ENCODE measurements at regions not wholly inside any gene's neighbourhood (a gene's known extent, or its start where the extent isn't known, plus 50 kb on each side); places are given as distances from the start of the nearest gene placed in this dataset.
"Not testable (repeated sequence)": the region's sequence is repeated elsewhere in the genome, so short reads cannot be mapped to it uniquely, and the experiment has no call there.

DNA sequence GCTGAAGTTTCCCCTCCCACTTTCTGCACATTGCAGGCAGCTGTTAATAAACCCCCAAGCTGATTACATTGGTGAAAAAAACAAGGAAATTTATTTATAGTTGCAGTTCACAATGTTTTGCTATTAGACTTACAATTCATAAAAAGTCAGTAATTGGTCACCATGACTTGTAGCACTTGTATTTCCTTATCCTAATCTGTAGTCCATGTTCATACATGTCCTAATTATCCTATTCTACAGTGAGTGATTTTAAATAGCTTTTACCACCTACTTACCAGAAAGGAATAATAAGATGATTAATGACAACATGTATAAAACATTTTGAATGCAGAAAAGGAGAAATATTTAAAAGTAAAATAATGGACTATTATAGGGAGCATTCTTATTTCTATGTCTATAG lies 760.0 kb upstream of the RIOK2 start:
- no peaks in the 10 kb centered on the region for H3K4me1 ChIP-seq (ENCODE audit: control insufficient read depth, insufficient read depth, low read length)
- H3K9me3 ChIP-seq (replicated peaks; ENCODE audit: low read length) = no peaks in the 10 kb centered on the region
- no peak overlapping the region for H3K4me2 ChIP-seq (ENCODE audit: low read length)
- no peaks in the 10 kb centered on the region for H3K27me3 ChIP-seq (ENCODE audit: control insufficient read depth, insufficient read depth, low read length)
- no peaks in the 10 kb centered on the region for H3K36me3 ChIP-seq (ENCODE audit: insufficient read depth, low read length)
- H3K9ac ChIP-seq (ENCODE audit: low read depth, low read length) = no peak overlapping the region
- no peak overlapping the region for H3K4me3 ChIP-seq (ENCODE audit: low read length)

DNA sequence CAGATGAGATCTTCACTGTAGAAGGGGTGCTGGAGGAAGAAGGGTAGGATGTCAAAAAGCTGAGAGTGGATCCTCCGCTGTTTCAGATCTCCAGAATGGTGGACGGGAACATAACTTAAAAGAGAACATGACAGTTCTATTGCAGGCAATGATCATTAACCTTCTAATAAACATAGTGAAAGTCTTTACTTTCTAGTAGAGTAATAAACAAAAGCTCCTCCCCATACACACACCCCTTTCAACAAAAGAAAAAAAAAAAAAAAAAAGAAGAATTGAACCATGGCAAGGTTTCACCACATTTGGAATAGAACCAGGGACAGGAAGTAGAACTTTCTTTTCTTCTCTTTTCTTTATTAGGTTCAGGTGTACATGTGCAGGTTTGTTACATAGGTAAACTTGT lies 768.1 kb upstream of the RIOK2 start:
- H3K4me3 ChIP-seq (ENCODE audit: low read length) = no peak overlapping the region
- H3K27me3 ChIP-seq (ENCODE audit: control insufficient read depth, insufficient read depth, low read length) = no peaks in the 10 kb centered on the region
- no peaks in the 10 kb centered on the region for H3K36me3 ChIP-seq (ENCODE audit: insufficient read depth, low read length)
- no peak overlapping the region for H3K4me2 ChIP-seq (ENCODE audit: low read length)
- no peaks in the 10 kb centered on the region for H3K9me3 ChIP-seq (replicated peaks; ENCODE audit: low read length)
- H3K4me1 ChIP-seq (ENCODE audit: control insufficient read depth, insufficient read depth, low read length) = no peaks in the 10 kb centered on the region
- no peak overlapping the region for H3K9ac ChIP-seq (ENCODE audit: low read depth, low read length)

DNA sequence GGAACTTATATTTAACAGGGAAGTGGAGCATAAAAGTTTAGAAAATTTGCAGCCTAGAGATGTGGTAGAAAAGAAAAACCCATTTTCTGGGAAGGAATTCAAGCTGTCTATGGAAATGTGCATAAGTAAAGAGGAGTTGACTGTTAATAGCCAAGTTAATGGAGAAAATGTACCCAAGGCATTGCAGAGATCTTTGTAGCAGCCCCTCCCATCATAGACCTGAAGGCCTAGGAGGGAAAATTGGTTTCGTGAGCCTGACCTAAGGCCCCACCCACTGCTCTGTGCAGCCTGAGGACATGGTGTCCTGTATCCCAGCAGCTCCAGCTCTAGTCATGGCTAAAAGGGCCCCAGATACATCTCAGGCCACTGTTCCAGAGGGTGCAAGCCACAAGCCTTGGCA lies 772.4 kb upstream of the RIOK2 start:
- Histone ChIP-seq H3K27me3 (ENCODE audit: control insufficient read depth, insufficient read depth, low read length) (no peaks in the 10 kb centered on the region), H3K9me3 (replicated peaks; ENCODE audit: low read length) (no peaks in the 10 kb centered on the region), H3K4me2 (ENCODE audit: low read length) (no peak overlapping the region), H3K9ac (ENCODE audit: low read depth, low read length) (no peak overlapping the region), H3K4me3 (ENCODE audit: low read length) (no peak overlapping the region), H3K4me1 (ENCODE audit: control insufficient read depth, insufficient read depth, low read length) (no peaks in the 10 kb centered on the region), H3K36me3 (ENCODE audit: insufficient read depth, low read length) (no peaks in the 10 kb centered on the region)

DNA sequence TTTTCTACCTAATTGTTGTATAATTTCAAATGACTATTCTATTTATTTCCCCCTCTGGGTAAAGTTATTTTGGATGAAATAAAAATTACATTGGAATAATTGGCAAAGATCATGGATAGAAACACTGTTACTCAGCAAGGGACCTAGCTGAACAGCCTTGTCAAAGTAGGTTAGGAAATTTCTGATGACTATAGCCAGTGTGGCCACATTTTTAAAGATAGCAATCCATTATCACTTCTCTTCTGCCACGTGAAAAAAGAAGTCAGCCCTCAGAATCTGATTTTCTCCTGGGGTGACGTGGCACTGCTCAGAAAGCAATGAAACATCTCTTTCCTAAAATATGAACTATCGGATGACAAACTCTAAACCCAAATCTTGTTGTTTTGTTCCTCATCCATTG lies 784.2 kb upstream of the RIOK2 start:
- no peak overlapping the region for H3K4me2 ChIP-seq (ENCODE audit: low read length)
- no peak overlapping the region for H3K9ac ChIP-seq (ENCODE audit: low read depth, low read length)
- no peak overlapping the region for H3K4me3 ChIP-seq (ENCODE audit: low read length)
- no peaks in the 10 kb centered on the region for H3K4me1 ChIP-seq (ENCODE audit: control insufficient read depth, insufficient read depth, low read length)
- H3K9me3 ChIP-seq (replicated peaks; ENCODE audit: low read length) = no peaks in the 10 kb centered on the region
- no peaks in the 10 kb centered on the region for H3K27me3 ChIP-seq (ENCODE audit: control insufficient read depth, insufficient read depth, low read length)
- H3K36me3 ChIP-seq (ENCODE audit: insufficient read depth, low read length) = no peaks in the 10 kb centered on the region

DNA sequence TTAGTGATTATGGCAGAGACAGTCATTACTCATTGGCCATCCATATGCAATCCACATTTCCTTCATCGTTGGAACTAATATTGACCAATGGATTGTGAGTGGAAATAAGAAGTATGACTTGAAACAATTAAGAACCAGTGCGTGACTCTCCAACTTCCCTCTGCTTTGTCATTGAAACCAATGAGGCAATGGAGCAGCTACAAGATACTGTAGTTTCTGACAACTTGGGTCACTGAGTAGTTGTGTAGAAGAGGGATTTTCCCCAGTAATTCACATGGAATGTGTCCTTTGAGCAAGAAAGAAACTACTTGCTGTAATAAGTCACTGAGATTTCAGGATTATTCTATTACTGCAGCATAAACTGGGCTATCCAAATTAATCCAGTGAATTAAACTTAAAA lies 785.3 kb upstream of the RIOK2 start:
- Histone ChIP-seq H3K9me3 (replicated peaks; ENCODE audit: low read length) (no peaks in the 10 kb centered on the region), H3K27me3 (ENCODE audit: control insufficient read depth, insufficient read depth, low read length) (no peaks in the 10 kb centered on the region), H3K4me2 (ENCODE audit: low read length) (no peak overlapping the region), H3K9ac (ENCODE audit: low read depth, low read length) (no peak overlapping the region), H3K4me3 (ENCODE audit: low read length) (no peak overlapping the region), H3K36me3 (ENCODE audit: insufficient read depth, low read length) (no peaks in the 10 kb centered on the region), H3K4me1 (ENCODE audit: control insufficient read depth, insufficient read depth, low read length) (no peaks in the 10 kb centered on the region)

DNA sequence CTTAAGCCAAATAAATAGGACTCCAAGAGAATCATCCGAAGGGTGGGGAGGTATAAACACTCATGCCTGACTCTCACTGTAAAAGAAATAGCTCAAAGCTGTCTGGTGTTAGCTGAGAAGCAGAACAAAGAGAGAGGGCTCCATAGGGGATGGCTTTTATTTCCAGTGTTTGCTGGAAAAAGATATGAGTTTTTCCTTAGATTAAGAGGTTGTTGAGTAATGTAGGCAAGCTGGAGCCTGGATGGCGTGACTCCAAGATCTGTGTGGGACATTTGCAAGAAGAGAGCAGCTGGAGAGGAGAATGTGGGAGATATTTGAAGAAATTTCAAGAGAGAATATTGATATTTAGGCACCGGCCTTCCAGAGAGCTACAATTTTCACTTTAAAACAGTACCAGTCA lies 793.7 kb upstream of the RGMB start:
- no peak overlapping the region for H3K4me3 ChIP-seq (ENCODE audit: low read length)
- no peak overlapping the region for H3K4me2 ChIP-seq (ENCODE audit: low read length)
- no peaks in the 10 kb centered on the region for H3K27me3 ChIP-seq (ENCODE audit: control insufficient read depth, insufficient read depth, low read length)
- no peak overlapping the region for H3K9ac ChIP-seq (ENCODE audit: low read depth, low read length)
- no peaks in the 10 kb centered on the region for H3K36me3 ChIP-seq (ENCODE audit: insufficient read depth, low read length)
- no peaks in the 10 kb centered on the region for H3K4me1 ChIP-seq (ENCODE audit: control insufficient read depth, insufficient read depth, low read length)
- no peaks in the 10 kb centered on the region for H3K9me3 ChIP-seq (replicated peaks; ENCODE audit: low read length)

DNA sequence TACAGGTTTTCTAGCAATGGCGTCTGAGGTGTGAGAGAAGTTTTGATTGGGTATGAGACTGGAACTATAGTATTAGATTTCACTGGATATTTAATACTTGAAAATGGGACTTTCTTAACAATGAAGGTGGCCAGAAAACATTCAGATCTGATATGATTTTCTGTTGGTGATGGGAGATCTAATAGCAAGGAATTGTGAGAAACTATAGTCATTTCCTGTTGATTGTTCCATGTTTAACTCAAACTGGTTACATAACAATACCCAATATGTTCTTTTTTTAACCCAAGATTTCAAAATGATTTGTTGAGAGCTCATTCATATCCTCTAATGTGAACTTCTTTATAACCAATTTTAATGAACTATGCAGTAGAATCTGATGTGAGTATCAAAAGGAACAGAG lies 793.2 kb upstream of the RGMB start:
- Histone ChIP-seq H3K36me3 (ENCODE audit: insufficient read depth, low read length) (no peaks in the 10 kb centered on the region), H3K4me3 (ENCODE audit: low read length) (no peak overlapping the region), H3K4me2 (ENCODE audit: low read length) (no peak overlapping the region), H3K27me3 (ENCODE audit: control insufficient read depth, insufficient read depth, low read length) (no peaks in the 10 kb centered on the region), H3K9me3 (replicated peaks; ENCODE audit: low read length) (no peaks in the 10 kb centered on the region), H3K4me1 (ENCODE audit: control insufficient read depth, insufficient read depth, low read length) (no peaks in the 10 kb centered on the region), H3K9ac (ENCODE audit: low read depth, low read length) (no peak overlapping the region)

DNA sequence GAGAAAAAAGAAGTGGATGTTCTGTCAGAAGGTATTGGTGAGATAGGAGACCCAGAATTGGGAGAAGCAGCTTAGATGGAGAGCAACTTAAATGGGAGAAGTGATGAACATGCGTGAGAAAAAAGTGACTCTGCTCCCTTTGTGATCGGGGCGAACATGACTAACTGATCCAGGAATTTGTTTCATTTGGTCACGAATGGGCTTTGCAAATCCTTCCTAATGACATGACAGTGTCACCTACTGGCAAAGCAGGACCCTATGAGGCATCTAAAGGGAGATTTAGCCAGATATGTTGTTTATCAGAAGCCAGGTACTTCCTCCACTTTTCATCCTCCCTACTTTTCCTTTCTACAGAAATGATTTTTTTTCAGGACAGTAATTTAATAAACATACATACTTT lies 787.4 kb upstream of the RGMB start:
- peak overlapping the region; percentile 45 for H3K4me2 ChIP-seq (ENCODE audit: low read length)
- peaks cover 6% of the 10 kb centered on the region for H3K4me1 ChIP-seq (ENCODE audit: control insufficient read depth, insufficient read depth, low read length)
- no peaks in the 10 kb centered on the region for H3K36me3 ChIP-seq (ENCODE audit: insufficient read depth, low read length)
- H3K4me3 ChIP-seq (ENCODE audit: low read length) = peak overlapping the region; percentile 15
- H3K27me3 ChIP-seq (ENCODE audit: control insufficient read depth, insufficient read depth, low read length) = no peaks in the 10 kb centered on the region
- H3K9ac ChIP-seq (ENCODE audit: low read depth, low read length) = peak overlapping the region; percentile 53
- no peaks in the 10 kb centered on the region for H3K9me3 ChIP-seq (replicated peaks; ENCODE audit: low read length)

DNA sequence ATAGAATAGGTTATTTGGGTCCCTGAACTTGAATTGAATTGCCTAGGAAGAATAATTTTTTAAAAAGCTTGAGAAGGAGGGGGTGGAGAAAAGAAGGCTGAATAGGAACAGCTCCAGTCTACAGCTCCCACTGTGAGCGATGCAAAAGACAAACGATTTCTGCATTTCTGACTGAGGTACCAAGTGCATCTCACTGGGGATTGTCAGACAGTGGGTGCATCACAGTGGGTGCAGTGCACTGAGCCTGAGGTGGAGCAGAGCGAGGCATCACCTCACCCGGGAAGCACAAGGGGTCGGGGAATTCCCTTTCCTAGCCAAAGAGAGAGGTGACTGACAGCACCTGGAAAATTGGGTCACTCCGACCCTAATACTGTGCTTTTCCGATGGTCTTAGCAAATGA lies 782.2 kb upstream of the RGMB start:
- H3K4me2 ChIP-seq (ENCODE audit: low read length) = no peak overlapping the region

DNA sequence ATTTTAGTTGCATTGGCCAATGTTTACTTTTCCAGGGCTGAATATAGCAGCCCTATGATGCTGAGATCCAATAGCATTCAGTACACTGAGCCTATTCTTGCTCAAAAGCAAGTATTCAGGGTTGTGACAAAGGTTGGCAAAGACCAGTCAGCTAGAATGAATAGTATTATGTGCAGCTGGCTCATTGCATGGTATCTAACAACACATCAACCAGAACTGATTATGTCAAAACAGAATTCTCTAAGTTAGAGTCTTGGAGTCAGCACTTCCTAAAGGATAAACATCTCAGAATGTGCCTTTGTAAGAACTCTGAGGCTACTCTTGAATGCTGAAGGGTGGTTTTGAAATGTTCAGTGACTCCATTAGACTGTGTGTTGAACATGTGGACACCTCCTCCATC lies 774.5 kb upstream of the RGMB start:
- H3K4me3 ChIP-seq (ENCODE audit: low read length) = no peak overlapping the region
- H3K36me3 ChIP-seq (ENCODE audit: insufficient read depth, low read length) = no peaks in the 10 kb centered on the region
- H3K27me3 ChIP-seq (ENCODE audit: control insufficient read depth, insufficient read depth, low read length) = no peaks in the 10 kb centered on the region
- H3K4me2 ChIP-seq (ENCODE audit: low read length) = no peak overlapping the region
- no peak overlapping the region for H3K9ac ChIP-seq (ENCODE audit: low read depth, low read length)
- no peaks in the 10 kb centered on the region for H3K9me3 ChIP-seq (replicated peaks; ENCODE audit: low read length)
- no peaks in the 10 kb centered on the region for H3K4me1 ChIP-seq (ENCODE audit: control insufficient read depth, insufficient read depth, low read length)

More for the DNA sequence above, 782.2 kb upstream of the RGMB start:
- no peaks in the 10 kb centered on the region for H3K9me3 ChIP-seq (replicated peaks; ENCODE audit: low read length)
- H3K4me1 ChIP-seq (ENCODE audit: control insufficient read depth, insufficient read depth, low read length) = no peaks in the 10 kb centered on the region
- no peak overlapping the region for H3K9ac ChIP-seq (ENCODE audit: low read depth, low read length)
- H3K36me3 ChIP-seq (ENCODE audit: insufficient read depth, low read length) = no peaks in the 10 kb centered on the region
- no peak overlapping the region for H3K4me3 ChIP-seq (ENCODE audit: low read length)
- H3K27me3 ChIP-seq (ENCODE audit: control insufficient read depth, insufficient read depth, low read length) = no peaks in the 10 kb centered on the region

DNA sequence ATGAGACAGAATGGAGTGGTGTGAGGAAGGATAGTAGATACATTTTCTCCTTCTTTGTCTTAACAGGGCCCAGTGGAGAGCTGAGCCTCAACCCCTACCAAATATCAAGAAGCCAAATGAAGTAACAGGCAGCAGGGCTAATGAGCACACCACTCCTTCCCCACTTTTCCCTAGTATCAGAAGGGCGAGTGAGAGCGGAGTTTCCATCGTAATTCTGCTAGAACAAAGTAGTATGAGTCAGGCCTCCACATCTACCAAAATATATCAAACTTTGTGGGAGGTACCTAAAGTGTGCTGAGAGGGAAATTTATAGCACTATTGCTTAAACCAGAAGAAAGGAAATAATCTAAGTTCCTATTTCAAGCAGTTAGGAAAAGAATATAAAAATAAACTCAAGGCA lies 769.0 kb upstream of the RGMB start:
- Histone ChIP-seq H3K27me3 (ENCODE audit: control insufficient read depth, insufficient read depth, low read length) (no peaks in the 10 kb centered on the region), H3K4me3 (ENCODE audit: low read length) (no peak overlapping the region), H3K9me3 (replicated peaks; ENCODE audit: low read length) (no peaks in the 10 kb centered on the region), H3K4me1 (ENCODE audit: control insufficient read depth, insufficient read depth, low read length) (no peaks in the 10 kb centered on the region), H3K4me2 (ENCODE audit: low read length) (no peak overlapping the region), H3K9ac (ENCODE audit: low read depth, low read length) (no peak overlapping the region), H3K36me3 (ENCODE audit: insufficient read depth, low read length) (no peaks in the 10 kb centered on the region)

DNA sequence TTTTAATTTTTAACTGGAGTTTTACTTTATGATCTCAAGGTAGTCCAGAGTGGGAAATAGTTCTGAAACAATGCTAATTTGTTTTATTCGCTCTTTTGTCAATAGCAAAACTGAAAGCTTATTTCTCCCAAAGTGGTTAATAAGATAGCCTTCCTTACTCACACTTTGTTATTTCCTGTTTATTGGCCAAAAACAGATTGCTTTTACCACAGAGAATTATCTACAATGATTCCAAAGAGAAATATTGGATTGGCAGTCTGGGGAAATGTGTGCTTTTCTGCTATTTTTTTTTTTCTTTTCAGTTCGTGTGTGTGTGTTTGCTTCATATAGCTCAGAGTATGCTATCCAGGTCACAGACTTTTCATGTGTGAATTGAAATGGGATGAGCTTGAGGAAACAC lies 756.7 kb upstream of the RGMB start:
- H3K36me3 ChIP-seq (ENCODE audit: insufficient read depth, low read length) = no peaks in the 10 kb centered on the region
- H3K9me3 ChIP-seq (replicated peaks; ENCODE audit: low read length) = no peaks in the 10 kb centered on the region
- no peaks in the 10 kb centered on the region for H3K4me1 ChIP-seq (ENCODE audit: control insufficient read depth, insufficient read depth, low read length)
- H3K4me2 ChIP-seq (ENCODE audit: low read length) = no peak overlapping the region
- H3K9ac ChIP-seq (ENCODE audit: low read depth, low read length) = no peak overlapping the region
- H3K4me3 ChIP-seq (ENCODE audit: low read length) = no peak overlapping the region
- no peaks in the 10 kb centered on the region for H3K27me3 ChIP-seq (ENCODE audit: control insufficient read depth, insufficient read depth, low read length)

DNA sequence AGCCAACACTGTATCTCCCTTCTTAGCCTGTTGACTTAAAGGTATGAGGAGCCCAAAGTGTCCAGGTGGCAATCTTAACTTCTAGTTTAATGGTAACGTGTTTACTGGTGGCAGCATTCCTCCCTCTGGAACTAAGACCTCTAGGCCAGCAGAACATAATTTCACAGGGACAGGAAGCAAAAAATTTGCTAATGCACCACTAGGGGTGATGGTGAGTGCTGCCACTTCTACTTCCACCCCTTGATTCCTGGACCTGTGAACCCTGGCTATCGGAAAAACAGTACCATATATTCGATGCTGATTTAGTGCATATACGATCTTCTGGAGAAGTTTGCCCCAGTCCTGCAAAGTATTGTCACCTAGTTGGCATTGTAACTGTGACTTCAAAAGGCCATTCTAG lies 743.2 kb upstream of the RGMB start:
- H3K27me3 ChIP-seq (ENCODE audit: control insufficient read depth, insufficient read depth, low read length); H3K9me3 ChIP-seq (replicated peaks; ENCODE audit: low read length); H3K4me2 ChIP-seq (ENCODE audit: low read length); H3K36me3 ChIP-seq (ENCODE audit: insufficient read depth, low read length); H3K4me3 ChIP-seq (ENCODE audit: low read length); H3K4me1 ChIP-seq (ENCODE audit: control insufficient read depth, insufficient read depth, low read length); H3K9ac ChIP-seq (ENCODE audit: low read depth, low read length): not testable (repeated sequence)
